GM12873 (cell line): ENCODE measurements at regions not wholly inside any gene's neighbourhood (a gene's known extent, or its start where the extent isn't known, plus 50 kb on each side); places are given as distances from the start of the nearest gene placed in this dataset.

ENCODE experiments used
- CTCF ChIP-seq: IDR thresholded peaks from 2 replicates; pipeline ENCODE4 v1.5.1; 2012; ENCODE audit warnings: low read depth, mild to moderate bottlenecking, moderate library complexity, low read length, control low read depth; ENCODE audit not compliant: insufficient read depth; ENCODE audit errors: missing control alignments

GRCh38 chr2:5036256-5036655, 655.9 kb upstream of the SOX11 start:
- no peak for TF ChIP-seq CTCF

GRCh38 chr2:5039241-5039975, 652.8 kb upstream of the SOX11 start:
- no peak for TF ChIP-seq CTCF

- no peak for TF ChIP-seq CTCF
Measured at GRCh38 chr2:5040571-5040970, 651.6 kb upstream of the SOX11 start.

GRCh38 chr2:5041501-5041900, 650.7 kb upstream of the SOX11 start:
- no peak for TF ChIP-seq CTCF

GRCh38 chr2:5042666-5043440, 649.3 kb upstream of the SOX11 start:
- no peak for TF ChIP-seq CTCF

GRCh38 chr2:5051300-5051699, 640.9 kb upstream of the SOX11 start:
- no peak for TF ChIP-seq CTCF

- TF ChIP-seq CTCF, result no peak
Measured at GRCh38 chr2:5052905-5053304, 639.3 kb upstream of the SOX11 start.
